BJ (cell line): ENCODE measurements at regions not wholly inside any gene's neighbourhood (a gene's known extent, or its start where the extent isn't known, plus 50 kb on each side); places are given as distances from the start of the nearest gene placed in this dataset.

Experiments
- CTCF ChIA-PET: fragments of 350-600 bp; formaldehyde crosslinking; extraction: SDS; loops from one replicate; lab custom pipeline; 2021; ENCODE audit warnings: antibody characterized with exemption, inconsistent platforms; lab: Yijun Ruan, JAX
- POLR2A ChIA-PET: fragments of 300-600 bp; sonication (Branson Sonifier 250); formaldehyde crosslinking; extraction: SDS; loops from one replicate; lab custom pipeline; 2021; ENCODE audit warnings: antibody characterized with exemption; lab: Charles Lee
- DNase-seq: peaks from one replicate; pipeline ENCODE4 v3.0.0-alpha.2; 2011; ENCODE audit warnings: low read depth
- H3K27me3 ChIP-seq: 2 replicates; pipeline ENCODE4 v1.6.0; 2011; ENCODE audit warnings: low read length; ENCODE audit not compliant: control insufficient read depth, insufficient read depth
- H3K36me3 ChIP-seq: 2 replicates; pipeline ENCODE4 v1.5.1; 2011; ENCODE audit warnings: low read length; ENCODE audit not compliant: control insufficient read depth, insufficient read depth
- H3K4me3 ChIP-seq: 2 replicates; pipeline ENCODE4 v1.5.1; 2011; ENCODE audit warnings: low read depth, mild to moderate bottlenecking, control low read depth, low read length
- CTCF ChIP-seq: IDR thresholded peaks from 2 replicates; pipeline ENCODE4 v1.5.1; 2011; ENCODE audit warnings: low read depth, mild to moderate bottlenecking, control low read depth, inconsistent platforms, low read length, moderate library complexity; ENCODE audit not compliant: insufficient read depth

DNA sequence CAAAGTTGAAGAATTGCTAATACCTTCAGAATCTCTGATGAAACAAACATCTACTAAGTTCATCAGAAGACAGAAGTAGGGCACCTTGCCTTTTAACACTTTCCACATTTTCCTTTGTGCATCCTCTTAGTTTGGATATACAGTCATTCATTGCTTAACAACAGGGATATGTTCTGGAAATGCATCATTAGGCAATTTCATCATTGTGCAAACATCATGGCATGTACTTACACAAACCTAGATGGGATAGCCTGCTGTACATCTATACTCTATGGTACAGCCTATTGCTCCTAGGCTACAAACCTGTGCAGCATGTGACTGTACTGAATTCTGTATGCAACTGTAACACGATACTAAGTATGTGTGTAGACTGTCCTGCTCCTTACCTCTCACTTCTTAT, 169.8 kb downstream of the SUCLA2 start:
- H3K36me3 ChIP-seq = no peaks in the 10 kb centered on the region
- no peak overlapping the region for H3K4me3 ChIP-seq
- DNase-seq = no peak
- TF ChIP-seq CTCF = no peak
- ChIA-PET CTCF (no interaction called here), POLR2A (interaction anchor here (0.5 kb wide), 1 partner anchor 56 kb away, joined by 3 read pairs; no protein-coding TSS in a partner anchor)
- H3K27me3 ChIP-seq = no peaks in the 10 kb centered on the region; the same call in 1 of the 2 replicates

GRCh38 chr13:47829690-47830089, 171.4 kb downstream of the SUCLA2 start:
- ChIA-PET CTCF (no interaction called here), POLR2A (no interaction called here)
- Histone ChIP-seq H3K4me3 (no peak overlapping the region), H3K36me3 (no peaks in the 10 kb centered on the region), H3K27me3 (no peaks in the 10 kb centered on the region; the same call in 1 of the 2 replicates)
- no peak for DNase-seq
- TF ChIP-seq CTCF = no peak

DNA sequence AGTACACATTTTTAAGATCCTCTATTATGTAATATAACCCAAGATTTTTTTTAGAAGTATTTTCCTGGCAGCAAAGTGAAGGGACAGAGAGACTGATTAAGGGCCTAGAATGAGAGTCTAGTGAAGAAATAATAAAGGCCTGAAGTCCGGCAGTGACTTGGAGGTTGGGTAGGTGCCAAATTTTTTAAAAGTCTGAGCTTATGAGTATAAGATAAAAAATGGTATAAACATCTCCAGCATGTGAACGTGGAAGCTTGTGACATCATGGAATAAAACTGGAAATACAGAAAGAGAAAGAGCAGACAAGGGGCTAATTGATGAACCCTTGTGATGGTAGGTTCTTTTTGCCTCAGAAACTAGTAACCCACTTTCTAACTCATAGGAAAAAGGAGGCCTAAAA, 174.6 kb downstream of the SUCLA2 start:
- POLR2A ChIA-PET = no interaction called here
- CTCF ChIA-PET = no interaction called here
- DNase-seq = no peak

DNA sequence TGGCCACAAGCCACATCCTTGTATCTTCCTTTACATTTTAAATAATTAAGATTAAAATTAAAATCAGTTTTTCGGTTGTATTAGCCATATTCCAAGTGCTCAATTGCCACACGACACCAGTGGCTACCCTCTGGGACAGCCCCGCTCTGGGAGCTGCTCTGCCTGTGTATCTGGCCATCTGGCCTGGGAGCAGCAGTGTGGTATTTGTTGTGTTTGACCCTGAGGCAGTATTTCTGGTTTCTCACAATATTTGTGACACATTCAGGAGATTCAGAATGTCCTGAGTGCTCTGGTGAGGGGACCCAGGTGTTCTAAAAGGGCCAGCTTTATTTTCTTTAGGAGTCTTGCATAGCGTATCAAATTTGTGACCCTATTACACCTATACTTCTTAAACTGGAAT, 179.0 kb downstream of the SUCLA2 start:
- no peak for DNase-seq
- H3K4me3 ChIP-seq = no peak overlapping the region
- H3K36me3 ChIP-seq = no peaks in the 10 kb centered on the region
- ChIA-PET CTCF (no interaction called here), POLR2A (no interaction called here)
- TF ChIP-seq CTCF = no peak
- no peaks in the 10 kb centered on the region; the same call in none of the 2 replicates for H3K27me3 ChIP-seq

More for the DNA sequence above, 174.6 kb downstream of the SUCLA2 start:
- Histone ChIP-seq H3K36me3 (no peaks in the 10 kb centered on the region), H3K4me3 (no peak overlapping the region), H3K27me3 (no peaks in the 10 kb centered on the region; the same call in 1 of the 2 replicates)
- no peak for TF ChIP-seq CTCF

DNA sequence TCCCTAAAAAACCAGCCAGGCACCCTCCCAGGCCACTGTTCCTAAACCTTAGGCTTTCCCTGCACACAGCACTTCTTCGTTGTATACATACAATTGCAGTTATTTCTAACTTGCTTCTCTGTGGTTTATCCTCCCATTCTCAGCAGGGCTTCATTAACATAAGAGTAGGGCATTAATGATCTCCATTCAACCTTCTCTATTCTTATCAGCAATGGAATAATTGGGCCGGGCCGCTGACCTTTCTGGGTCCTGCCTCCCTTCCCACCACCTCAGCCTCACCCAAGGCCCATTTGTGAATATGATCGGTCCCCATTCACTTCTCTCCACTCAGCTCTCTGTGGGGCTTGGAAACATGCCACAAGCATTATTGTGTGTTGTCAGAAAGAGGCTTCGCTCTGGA, 184.2 kb downstream of the SUCLA2 start:
- ChIA-PET POLR2A (no interaction called here), CTCF (no interaction called here)
- no peaks in the 10 kb centered on the region for H3K36me3 ChIP-seq
- TF ChIP-seq CTCF = no peak
- no peaks in the 10 kb centered on the region; the same call in 1 of the 2 replicates for H3K27me3 ChIP-seq
- no peak for DNase-seq
- no peak overlapping the region for H3K4me3 ChIP-seq
